ENCODE measurements at regions not wholly inside any gene's neighbourhood (a gene's known extent, or its start where the extent isn't known, plus 50 kb on each side); places are given as distances from the start of the nearest gene placed in this dataset.

GRCh38 chr21:34201481-34201858, 128.1 kb downstream of the MRPS6 start:
- no peaks in the 10 kb centered on the region for H3K36me3 ChIP-seq
- DNase-seq (no peak), ATAC-seq (peak; percentile 4 to 6)
- peak overlapping the region; percentile 48 to 65 (median 61) for H3K4me3 ChIP-seq
- H3K4me1 ChIP-seq, result peaks cover 30 to 43% of the 10 kb centered on the region in 2 donors
- in situ Hi-C loops (cut with MboI; ENCODE audit: low sequenced_read_pairs in 4 of 4) (loop anchor here in 2 of 4 donors (10.0 to 25.0 kb wide), 2 partner anchors 139 to 277 kb away; partner anchors contain the start of genes MRPS6 (in 1 of the 2) and SLC5A3 (in 1 of the 2)), intact Hi-C loops (cut with DNase I; ENCODE audit: low total_unique reads) (loop anchor here (2.0 kb wide), 1 partner anchor 129 kb away; the partner anchor contains the start of genes MRPS6 and SLC5A3)
- H3K27me3 ChIP-seq, result no peaks in the 10 kb centered on the region
- no peaks in the 10 kb centered on the region for H3K9me3 ChIP-seq
- TF ChIP-seq CTCF (IDR thresholded peaks at IDR 0.05 in 4 of 5, conservative IDR thresholded peaks at IDR 0.05 in 1 of 5), result no peak
- no peak for TF ChIP-seq POLR2A (IDR thresholded peaks at IDR 0.05)
- peak overlapping the region; percentile 43 to 84 (median 68) for H3K27ac ChIP-seq

DNA sequence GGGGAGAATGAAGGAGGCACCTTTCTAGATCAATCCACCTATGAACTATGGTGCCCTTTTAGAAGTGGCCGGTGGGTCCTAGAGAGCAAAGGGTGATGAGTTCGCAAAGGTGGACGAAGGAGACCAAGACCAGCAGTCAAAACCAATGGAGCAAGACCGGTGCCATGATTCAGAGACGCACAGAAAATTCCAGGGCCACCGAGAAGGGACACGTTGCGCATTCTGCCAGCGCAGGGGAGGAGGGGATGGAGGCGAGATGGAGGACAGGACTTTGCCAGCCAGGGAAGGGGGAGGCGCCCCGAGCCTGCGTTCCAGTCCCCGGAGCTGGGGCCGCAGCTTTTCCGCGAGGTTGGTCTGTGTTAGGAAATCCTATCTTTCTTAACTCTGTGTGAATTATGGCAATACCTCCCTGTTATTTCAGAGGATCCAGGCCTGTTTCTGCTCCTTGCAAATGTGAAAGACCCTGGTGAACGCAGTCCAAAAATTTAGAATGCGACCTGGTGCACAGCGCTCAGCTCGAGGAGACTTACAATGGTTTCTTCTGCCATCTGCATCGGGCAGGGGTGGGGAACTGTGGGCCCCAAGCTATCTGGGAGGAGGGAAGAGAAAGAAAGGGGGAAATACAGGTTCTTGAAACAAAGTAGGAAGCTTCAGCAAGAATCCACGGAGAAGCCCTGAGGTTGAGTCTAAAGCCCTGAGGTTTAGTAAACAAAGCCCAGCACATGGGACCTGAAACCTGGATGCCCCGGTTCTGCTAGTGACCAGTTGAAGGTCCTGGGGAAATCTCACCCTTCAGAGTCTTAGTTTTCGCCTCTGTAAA, 129.4 kb downstream of the MRPS6 start:
- Histone ChIP-seq H3K9me3 (no peaks in the 10 kb centered on the region), H3K4me1 (peaks cover 30 to 43% of the 10 kb centered on the region in 2 donors), H3K4me3 (peak overlapping the region in 3 of 4 donors; percentile 60 to 65 (median 62)), H3K36me3 (no peaks in the 10 kb centered on the region), H3K27ac (peak overlapping the region; percentile 43 to 84 (median 68)), H3K27me3 (no peaks in the 10 kb centered on the region)
- peak; percentile 10 to 27 for ATAC-seq
- intact Hi-C loops (cut with DNase I; ENCODE audit: low total_unique reads), result loop anchor here (2.0 kb wide), 2 partner anchors 74 to 278 kb away; no protein-coding TSS in a partner anchor
- in situ Hi-C loops (cut with MboI; ENCODE audit: low sequenced_read_pairs in 4 of 4), result loop anchor here in 2 of 4 donors (10.0 to 25.0 kb wide), 2 partner anchors 140 to 278 kb away; partner anchors contain the start of genes MRPS6 (in 1 of the 2) and SLC5A3 (in 1 of the 2)
- DNase-seq, result peak in 1 of 2 donors; percentile 43
- TF ChIP-seq CTCF (IDR thresholded peaks at IDR 0.05 in 4 of 5, conservative IDR thresholded peaks at IDR 0.05 in 1 of 5) (no peak), POLR2A (IDR thresholded peaks at IDR 0.05) (no peak)

- in situ Hi-C loops (cut with MboI; ENCODE audit: low sequenced_read_pairs in 4 of 4), result loop anchor here in 2 of 4 donors (10.0 to 25.0 kb wide), 2 partner anchors 142 to 279 kb away; partner anchors contain the start of genes MRPS6 (in 1 of the 2) and SLC5A3 (in 1 of the 2)
- Histone ChIP-seq H3K9me3 (no peaks in the 10 kb centered on the region), H3K4me3 (no peak overlapping the region), H3K27ac (peak overlapping the region in 3 of 4 donors; percentile 4 to 84 (median 73)), H3K36me3 (no peaks in the 10 kb centered on the region), H3K27me3 (no peaks in the 10 kb centered on the region), H3K4me1 (peaks cover 30 to 43% of the 10 kb centered on the region in 2 donors)
- no peak for TF ChIP-seq CTCF (IDR thresholded peaks at IDR 0.05 in 4 of 5, conservative IDR thresholded peaks at IDR 0.05 in 1 of 5)
- TF ChIP-seq POLR2A (IDR thresholded peaks at IDR 0.05), result no peak
- intact Hi-C loops (cut with DNase I; ENCODE audit: low total_unique reads), result loop anchor here (2.0 kb wide), 2 partner anchors 75 to 279 kb away; no protein-coding TSS in a partner anchor
- DNase-seq, result peak; percentile 51 to 61
- ATAC-seq, result peak in 1 of 2 donors; percentile 50
These were observed 130.6 kb downstream of the MRPS6 start for GRCh38 chr21:34203851-34204420.

DNA sequence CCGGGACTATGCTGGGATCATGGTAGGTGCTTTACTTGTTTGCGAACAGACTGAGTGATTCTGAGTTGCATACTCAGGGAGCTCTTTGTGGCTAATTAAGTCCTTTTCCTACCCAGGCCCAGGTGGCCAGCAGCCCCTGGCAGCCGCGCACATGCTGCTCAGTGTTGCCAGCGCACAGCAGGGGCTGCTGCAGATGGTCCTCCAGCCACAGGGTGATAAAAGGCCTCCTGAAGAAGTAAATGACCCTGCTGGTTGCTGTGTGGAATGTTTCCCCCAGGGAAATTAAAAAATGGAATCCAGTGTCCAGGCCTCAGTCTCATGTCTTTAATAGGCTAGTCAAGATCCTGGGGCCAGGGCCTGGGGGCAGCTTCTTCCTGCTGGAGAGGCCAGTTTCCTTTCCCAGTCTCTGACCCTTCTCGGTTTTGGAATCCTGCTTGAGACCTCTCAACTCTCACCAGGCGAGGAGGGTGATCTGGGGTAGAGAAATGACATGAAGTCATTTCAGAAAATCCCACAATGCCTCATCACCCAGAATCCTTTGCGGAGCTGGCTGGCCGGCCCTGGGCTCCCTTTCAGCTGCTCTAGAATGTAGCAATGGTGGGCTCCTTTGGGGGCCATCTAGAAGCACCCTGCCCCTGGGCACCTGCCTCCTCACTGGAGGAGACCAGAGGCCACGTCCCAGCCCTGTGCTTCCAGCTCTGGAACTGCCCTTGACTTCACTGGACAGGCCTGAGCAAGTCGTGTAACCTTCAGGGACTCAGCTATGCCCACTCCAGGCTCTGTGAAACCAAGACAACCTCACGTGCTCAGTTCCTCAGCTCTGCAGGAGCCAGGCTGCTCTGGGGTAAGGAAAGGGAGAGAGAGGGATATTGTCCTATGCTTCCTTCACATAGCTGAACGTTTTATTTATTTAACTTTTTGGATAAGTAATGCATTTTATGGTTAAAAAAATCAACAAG, 131.4 kb downstream of the MRPS6 start:
- H3K27ac ChIP-seq, result peak overlapping the region in 3 of 4 donors; percentile 4 to 84 (median 73)
- no peaks in the 10 kb centered on the region for H3K36me3 ChIP-seq
- TF ChIP-seq POLR2A (IDR thresholded peaks at IDR 0.05) (no peak), CTCF (IDR thresholded peaks at IDR 0.05 in 4 of 5, conservative IDR thresholded peaks at IDR 0.05 in 1 of 5) (no peak)
- intact Hi-C loops (cut with DNase I; ENCODE audit: low total_unique reads), result no loop called here
- H3K27me3 ChIP-seq, result no peaks in the 10 kb centered on the region
- in situ Hi-C loops (cut with MboI; ENCODE audit: low sequenced_read_pairs in 4 of 4), result loop anchor here in 2 of 4 donors (10.0 to 25.0 kb wide), 2 partner anchors 142 to 280 kb away; partner anchors contain the start of genes MRPS6 (in 1 of the 2) and SLC5A3 (in 1 of the 2)
- H3K4me3 ChIP-seq, result no peak overlapping the region
- H3K4me1 ChIP-seq, result peaks cover 30 to 43% of the 10 kb centered on the region in 2 donors
- ATAC-seq (no peak), DNase-seq (no peak)
- no peaks in the 10 kb centered on the region for H3K9me3 ChIP-seq

Data from gastrocnemius medialis (tissue), 4 donors.